ENCODE measurements at regions not wholly inside any gene's neighbourhood (a gene's known extent, or its start where the extent isn't known, plus 50 kb on each side); places are given as distances from the start of the nearest gene placed in this dataset.

GRCh38 chr16:66220702-66221101 lies 145.8 kb upstream of the CDH5 start:
- Mint-ChIP-seq H3K27me3 (ENCODE audit: low read depth, poor library complexity) (peaks cover 12% of the 10 kb centered on the region), H3K27ac (peak overlapping the region; percentile 64), H3K4me3 (no peak overlapping the region), H3K4me1 (peaks cover 11% of the 10 kb centered on the region), H3K36me3 (ENCODE audit: low read depth) (no peaks in the 10 kb centered on the region), H3K9me3 (no peaks in the 10 kb centered on the region)
- no peak for DNase-seq
- TF ChIP-seq CTCF (IDR thresholded peaks at IDR 0.05): no peak

- TF ChIP-seq CTCF (IDR thresholded peaks at IDR 0.05): no peak
- Mint-ChIP-seq H3K4me1 (peaks cover 11% of the 10 kb centered on the region), H3K36me3 (ENCODE audit: low read depth) (no peaks in the 10 kb centered on the region), H3K4me3 (no peak overlapping the region), H3K27me3 (ENCODE audit: low read depth, poor library complexity) (peaks cover 12% of the 10 kb centered on the region), H3K9me3 (no peaks in the 10 kb centered on the region), H3K27ac (no peak overlapping the region)
- no peak for DNase-seq
Measured at GRCh38 chr16:66219491-66219890, 147.0 kb upstream of the CDH5 start.

GRCh38 chr16:66212428-66212827 lies 154.1 kb upstream of the CDH5 start:
- no peak for TF ChIP-seq CTCF (IDR thresholded peaks at IDR 0.05)
- no peak for DNase-seq
- H3K27ac Mint-ChIP-seq: no peak overlapping the region
- H3K9me3 Mint-ChIP-seq: no peaks in the 10 kb centered on the region
- no peak overlapping the region for H3K4me3 Mint-ChIP-seq
- peaks cover 9% of the 10 kb centered on the region for H3K4me1 Mint-ChIP-seq
- no peaks in the 10 kb centered on the region for H3K36me3 Mint-ChIP-seq (ENCODE audit: low read depth)
- H3K27me3 Mint-ChIP-seq (ENCODE audit: low read depth, poor library complexity): peaks cover 3% of the 10 kb centered on the region

- no peak for DNase-seq
- H3K36me3 Mint-ChIP-seq (ENCODE audit: low read depth): no peaks in the 10 kb centered on the region
- no peak for TF ChIP-seq CTCF (IDR thresholded peaks at IDR 0.05)
- peaks cover 9% of the 10 kb centered on the region for H3K4me1 Mint-ChIP-seq
- H3K27ac Mint-ChIP-seq: no peak overlapping the region
- H3K9me3 Mint-ChIP-seq: no peaks in the 10 kb centered on the region
- H3K4me3 Mint-ChIP-seq: no peak overlapping the region
- H3K27me3 Mint-ChIP-seq (ENCODE audit: low read depth, poor library complexity): peaks cover 3% of the 10 kb centered on the region
Measured at GRCh38 chr16:66211651-66212050, 154.8 kb upstream of the CDH5 start.

- no peaks in the 10 kb centered on the region for H3K9me3 Mint-ChIP-seq
Measured at GRCh38 chr16:66207883-66208265, 158.6 kb upstream of the CDH5 start.

More at GRCh38 chr16:66207883-66208265, 158.6 kb upstream of the CDH5 start:
- Mint-ChIP-seq H3K4me3 (no peak overlapping the region), H3K27ac (no peak overlapping the region), H3K36me3 (ENCODE audit: low read depth) (no peaks in the 10 kb centered on the region), H3K27me3 (ENCODE audit: low read depth, poor library complexity) (peaks cover 3% of the 10 kb centered on the region), H3K4me1 (peaks cover 26% of the 10 kb centered on the region)
- no peak for DNase-seq
- TF ChIP-seq CTCF (IDR thresholded peaks at IDR 0.05): no peak
